Epithelial cell of proximal tubule (primary cell): ENCODE measurements at regions not wholly inside any gene's neighbourhood (a gene's known extent, or its start where the extent isn't known, plus 50 kb on each side); places are given as distances from the start of the nearest gene placed in this dataset.

Experiments
- DNase-seq: peaks from one replicate; pipeline ENCODE4 v3.0.0-alpha.2; 2011; ENCODE audit warnings: low read depth
- H3K4me3 ChIP-seq: 2 replicates; pipeline ENCODE4 v1.5.1; 2011; ENCODE audit warnings: low read depth, mild to moderate bottlenecking, low read length
- TF ChIP-seq, protein P1 (sequence below): conservative IDR thresholded peaks from 2 replicates; pipeline ENCODE4 v1.5.1; 2012; ENCODE audit warnings: low read depth, mild to moderate bottlenecking, low read length

- H3K4me3 ChIP-seq = no peak overlapping the region
- no peak for DNase-seq
- TF ChIP-seq, protein P1, sequence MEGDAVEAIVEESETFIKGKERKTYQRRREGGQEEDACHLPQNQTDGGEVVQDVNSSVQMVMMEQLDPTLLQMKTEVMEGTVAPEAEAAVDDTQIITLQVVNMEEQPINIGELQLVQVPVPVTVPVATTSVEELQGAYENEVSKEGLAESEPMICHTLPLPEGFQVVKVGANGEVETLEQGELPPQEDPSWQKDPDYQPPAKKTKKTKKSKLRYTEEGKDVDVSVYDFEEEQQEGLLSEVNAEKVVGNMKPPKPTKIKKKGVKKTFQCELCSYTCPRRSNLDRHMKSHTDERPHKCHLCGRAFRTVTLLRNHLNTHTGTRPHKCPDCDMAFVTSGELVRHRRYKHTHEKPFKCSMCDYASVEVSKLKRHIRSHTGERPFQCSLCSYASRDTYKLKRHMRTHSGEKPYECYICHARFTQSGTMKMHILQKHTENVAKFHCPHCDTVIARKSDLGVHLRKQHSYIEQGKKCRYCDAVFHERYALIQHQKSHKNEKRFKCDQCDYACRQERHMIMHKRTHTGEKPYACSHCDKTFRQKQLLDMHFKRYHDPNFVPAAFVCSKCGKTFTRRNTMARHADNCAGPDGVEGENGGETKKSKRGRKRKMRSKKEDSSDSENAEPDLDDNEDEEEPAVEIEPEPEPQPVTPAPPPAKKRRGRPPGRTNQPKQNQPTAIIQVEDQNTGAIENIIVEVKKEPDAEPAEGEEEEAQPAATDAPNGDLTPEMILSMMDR = no peak
These were observed 1070.3 kb upstream of the CELF4 start for GRCh38 chr18:38635709-38636430.

DNA sequence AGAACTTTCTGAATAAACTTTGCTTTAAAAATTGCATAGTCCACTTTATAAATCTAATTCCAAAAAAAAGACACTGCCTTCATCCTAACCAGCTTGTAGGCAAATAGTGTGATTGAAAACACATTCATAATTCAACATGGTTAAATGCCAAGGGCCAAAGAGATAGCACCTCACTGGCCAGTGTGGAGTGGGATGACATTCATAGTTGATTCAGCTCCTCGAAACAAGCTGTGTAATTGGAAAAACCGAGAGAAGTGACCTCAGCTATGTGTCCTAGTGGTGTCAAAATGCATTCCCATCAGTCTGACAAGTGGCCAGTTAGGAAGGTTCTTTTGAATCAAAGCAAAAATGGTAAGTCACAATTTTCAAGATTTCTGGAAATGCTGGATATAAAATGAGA, 1068.5 kb upstream of the CELF4 start:
- TF ChIP-seq, protein P1 = no peak

GRCh38 chr18:38633333-38633732, 1067.7 kb upstream of the CELF4 start:
- DNase-seq = no peak
- TF ChIP-seq, protein P1 = no peak
- no peak overlapping the region for H3K4me3 ChIP-seq

More for the DNA sequence above, 1068.5 kb upstream of the CELF4 start:
- H3K4me3 ChIP-seq = no peak overlapping the region
- no peak for DNase-seq

GRCh38 chr18:38619129-38619528, 1053.5 kb upstream of the CELF4 start:
- no peak overlapping the region for H3K4me3 ChIP-seq
- TF ChIP-seq, protein P1 = no peak
- DNase-seq = no peak

DNA sequence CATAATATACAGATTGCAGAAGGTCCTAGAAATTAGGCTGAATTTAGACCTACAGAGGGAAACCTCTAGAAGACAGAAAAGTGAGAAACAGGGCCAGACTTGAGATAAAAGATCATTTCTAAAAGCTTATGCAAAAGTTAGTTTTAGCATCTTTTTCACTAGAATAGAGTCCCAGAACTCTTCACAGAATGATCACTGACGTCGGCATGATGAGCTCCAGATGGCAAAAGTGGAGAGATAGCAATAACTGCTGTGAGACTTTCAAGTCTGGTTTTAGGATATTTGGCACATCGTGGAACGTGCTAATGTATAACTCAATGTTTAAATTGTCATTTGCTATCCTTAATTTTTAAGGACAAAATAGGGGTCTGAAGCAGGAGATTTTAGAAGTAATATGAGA, 1050.7 kb upstream of the CELF4 start:
- H3K4me3 ChIP-seq = no peak overlapping the region
- TF ChIP-seq, protein P1 = no peak
- no peak for DNase-seq

DNA sequence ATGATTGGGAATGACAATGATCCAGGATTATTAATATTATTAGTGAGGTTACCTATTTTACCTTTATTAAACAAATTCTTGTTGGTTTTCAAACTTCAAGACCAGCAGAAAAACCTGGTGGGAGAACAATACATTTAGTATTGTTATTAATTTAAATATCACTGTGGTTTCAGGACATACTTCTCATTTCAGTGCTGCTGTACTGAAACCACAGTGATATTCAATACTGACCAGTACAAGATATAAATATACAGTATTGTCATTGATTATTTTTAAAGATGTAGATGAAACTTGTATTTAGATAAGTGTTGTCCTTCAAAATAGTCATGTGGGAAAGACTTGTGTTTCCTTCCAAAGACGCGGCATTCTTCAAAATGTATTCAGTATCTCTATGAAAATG, 1047.3 kb upstream of the CELF4 start:
- no peak for DNase-seq
- no peak overlapping the region for H3K4me3 ChIP-seq
- TF ChIP-seq, protein P1 = no peak
